ENCODE measurements at regions not wholly inside any gene's neighbourhood (a gene's known extent, or its start where the extent isn't known, plus 50 kb on each side); places are given as distances from the start of the nearest gene placed in this dataset.

GRCh38 chr3:87626546-87626945 lies 350.2 kb upstream of the POU1F1 start:
- TF ChIP-seq POLR2A (IDR thresholded peaks at IDR 0.05; ENCODE audit: low read depth, low read length): no peak
- no peak for TF ChIP-seq POLR2AphosphoS5 (IDR thresholded peaks at IDR 0.05; ENCODE audit: low read depth, low read length)
- TF ChIP-seq TAF1 (IDR thresholded peaks at IDR 0.05; ENCODE audit: borderline replicate concordance, low read depth, low read length): no peak
- FAIRE-seq (no peak), DNase-seq (ENCODE audit: insufficient read length) (no peak)

GRCh38 chr3:87625876-87626275 lies 349.5 kb upstream of the POU1F1 start:
- FAIRE-seq: no peak
- DNase-seq (ENCODE audit: insufficient read length): no peak
- TF ChIP-seq POLR2AphosphoS5 (IDR thresholded peaks at IDR 0.05; ENCODE audit: low read depth, low read length): no peak
- no peak for TF ChIP-seq TAF1 (IDR thresholded peaks at IDR 0.05; ENCODE audit: borderline replicate concordance, low read depth, low read length)
- no peak for TF ChIP-seq POLR2A (IDR thresholded peaks at IDR 0.05; ENCODE audit: low read depth, low read length)

- no peak for DNase-seq (ENCODE audit: insufficient read length)
- FAIRE-seq: no peak
- TF ChIP-seq POLR2A (IDR thresholded peaks at IDR 0.05; ENCODE audit: low read depth, low read length): no peak
- TF ChIP-seq TAF1 (IDR thresholded peaks at IDR 0.05; ENCODE audit: borderline replicate concordance, low read depth, low read length): no peak
- TF ChIP-seq POLR2AphosphoS5 (IDR thresholded peaks at IDR 0.05; ENCODE audit: low read depth, low read length): no peak
These were observed 348.5 kb upstream of the POU1F1 start for GRCh38 chr3:87624860-87625259.

GRCh38 chr3:87621667-87622066 lies 345.3 kb upstream of the POU1F1 start:
- TF ChIP-seq POLR2A (IDR thresholded peaks at IDR 0.05; ENCODE audit: low read depth, low read length) (no peak), POLR2AphosphoS5 (IDR thresholded peaks at IDR 0.05; ENCODE audit: low read depth, low read length) (no peak), TAF1 (IDR thresholded peaks at IDR 0.05; ENCODE audit: borderline replicate concordance, low read depth, low read length) (no peak)
- FAIRE-seq (no peak), DNase-seq (ENCODE audit: insufficient read length) (no peak)

GRCh38 chr3:87615506-87615905 lies 339.1 kb upstream of the POU1F1 start:
- no peak for DNase-seq (ENCODE audit: insufficient read length)
- TF ChIP-seq TAF1 (IDR thresholded peaks at IDR 0.05; ENCODE audit: borderline replicate concordance, low read depth, low read length) (no peak), POLR2A (IDR thresholded peaks at IDR 0.05; ENCODE audit: low read depth, low read length) (no peak), POLR2AphosphoS5 (IDR thresholded peaks at IDR 0.05; ENCODE audit: low read depth, low read length) (no peak)

GRCh38 chr3:87614998-87615397 lies 338.6 kb upstream of the POU1F1 start:
- TF ChIP-seq POLR2A (IDR thresholded peaks at IDR 0.05; ENCODE audit: low read depth, low read length) (no peak), POLR2AphosphoS5 (IDR thresholded peaks at IDR 0.05; ENCODE audit: low read depth, low read length) (no peak), TAF1 (IDR thresholded peaks at IDR 0.05; ENCODE audit: borderline replicate concordance, low read depth, low read length) (no peak)
- DNase-seq (ENCODE audit: insufficient read length): no peak
- FAIRE-seq: no peak

More at GRCh38 chr3:87615506-87615905, 339.1 kb upstream of the POU1F1 start:
- no peak for FAIRE-seq

GRCh38 chr3:87607234-87607633 lies 330.9 kb upstream of the POU1F1 start:
- DNase-seq (ENCODE audit: insufficient read length) (no peak), FAIRE-seq (no peak)
- TF ChIP-seq POLR2AphosphoS5 (IDR thresholded peaks at IDR 0.05; ENCODE audit: low read depth, low read length) (no peak), TAF1 (IDR thresholded peaks at IDR 0.05; ENCODE audit: borderline replicate concordance, low read depth, low read length) (no peak), POLR2A (IDR thresholded peaks at IDR 0.05; ENCODE audit: low read depth, low read length) (no peak)

- TF ChIP-seq POLR2A (IDR thresholded peaks at IDR 0.05; ENCODE audit: low read depth, low read length) (no peak), TAF1 (IDR thresholded peaks at IDR 0.05; ENCODE audit: borderline replicate concordance, low read depth, low read length) (no peak), POLR2AphosphoS5 (IDR thresholded peaks at IDR 0.05; ENCODE audit: low read depth, low read length) (no peak)
- DNase-seq (ENCODE audit: insufficient read length) (no peak), FAIRE-seq (no peak)
These were observed 319.4 kb upstream of the POU1F1 start for GRCh38 chr3:87595798-87596197.

GRCh38 chr3:87581240-87581639 lies 304.9 kb upstream of the POU1F1 start:
- FAIRE-seq (no peak), DNase-seq (ENCODE audit: insufficient read length) (no peak)
- no peak for TF ChIP-seq TAF1 (IDR thresholded peaks at IDR 0.05; ENCODE audit: borderline replicate concordance, low read depth, low read length)
- no peak for TF ChIP-seq POLR2AphosphoS5 (IDR thresholded peaks at IDR 0.05; ENCODE audit: low read depth, low read length)
- no peak for TF ChIP-seq POLR2A (IDR thresholded peaks at IDR 0.05; ENCODE audit: low read depth, low read length)

GRCh38 chr3:87576752-87577151 lies 300.4 kb upstream of the POU1F1 start:
- TF ChIP-seq TAF1 (IDR thresholded peaks at IDR 0.05; ENCODE audit: borderline replicate concordance, low read depth, low read length) (no peak), POLR2A (IDR thresholded peaks at IDR 0.05; ENCODE audit: low read depth, low read length) (no peak), POLR2AphosphoS5 (IDR thresholded peaks at IDR 0.05; ENCODE audit: low read depth, low read length) (no peak)
- FAIRE-seq (no peak), DNase-seq (ENCODE audit: insufficient read length) (no peak)

GRCh38 chr3:87575550-87575949 lies 299.2 kb upstream of the POU1F1 start:
- no peak for FAIRE-seq
- no peak for TF ChIP-seq POLR2A (IDR thresholded peaks at IDR 0.05; ENCODE audit: low read depth, low read length)
- no peak for TF ChIP-seq POLR2AphosphoS5 (IDR thresholded peaks at IDR 0.05; ENCODE audit: low read depth, low read length)
- no peak for TF ChIP-seq TAF1 (IDR thresholded peaks at IDR 0.05; ENCODE audit: borderline replicate concordance, low read depth, low read length)
- no peak for DNase-seq (ENCODE audit: insufficient read length)

GRCh38 chr3:87568331-87568730 lies 291.9 kb upstream of the POU1F1 start:
- TF ChIP-seq TAF1 (IDR thresholded peaks at IDR 0.05; ENCODE audit: borderline replicate concordance, low read depth, low read length) (no peak), POLR2A (IDR thresholded peaks at IDR 0.05; ENCODE audit: low read depth, low read length) (no peak), POLR2AphosphoS5 (IDR thresholded peaks at IDR 0.05; ENCODE audit: low read depth, low read length) (no peak)

GRCh38 chr3:87564438-87564837 lies 288.1 kb upstream of the POU1F1 start:
- TF ChIP-seq POLR2AphosphoS5 (IDR thresholded peaks at IDR 0.05; ENCODE audit: low read depth, low read length) (no peak), POLR2A (IDR thresholded peaks at IDR 0.05; ENCODE audit: low read depth, low read length) (no peak), TAF1 (IDR thresholded peaks at IDR 0.05; ENCODE audit: borderline replicate concordance, low read depth, low read length) (no peak)

More at GRCh38 chr3:87568331-87568730, 291.9 kb upstream of the POU1F1 start:
- DNase-seq (ENCODE audit: insufficient read length) (no peak), FAIRE-seq (no peak)

More at GRCh38 chr3:87564438-87564837, 288.1 kb upstream of the POU1F1 start:
- FAIRE-seq: no peak
- no peak for DNase-seq (ENCODE audit: insufficient read length)
